Skeletal muscle tissue (tissue), 3 donors: ENCODE measurements at regions not wholly inside any gene's neighbourhood (a gene's known extent, or its start where the extent isn't known, plus 50 kb on each side); places are given as distances from the start of the nearest gene placed in this dataset.
"Not testable (repeated sequence)": the region's sequence is repeated elsewhere in the genome, so short reads cannot be mapped to it uniquely, and the experiment has no call there.

Experiments used
- H3K27ac ChIP-seq: one replicate; pipeline ENCODE4 v1.7.0; 2013; ENCODE audit warnings: mild to moderate bottlenecking, low read depth, low read length, inconsistent platforms
- H3K27me3 ChIP-seq, 3 donors: one replicate each; pipeline ENCODE4 v1.7.0; 2013; ENCODE audit warnings: low read length in 3 of 3; ENCODE audit not compliant: control insufficient read depth in 3 of 3, insufficient read depth in 3 of 3
- H3K36me3 ChIP-seq, 3 donors: one replicate each; pipeline ENCODE4 v1.7.0; 2013; ENCODE audit warnings: low read length in 3 of 3; ENCODE audit not compliant: control insufficient read depth in 3 of 3, insufficient read depth in 3 of 3
- H3K4me1 ChIP-seq, 3 donors: one replicate each; pipeline ENCODE4 v1.7.0; 2013; ENCODE audit warnings: low read length in 3 of 3, mild to moderate bottlenecking in 3 of 3; ENCODE audit not compliant: control insufficient read depth in 3 of 3, insufficient read depth in 3 of 3
- H3K4me3 ChIP-seq, 3 donors: one replicate each; pipeline ENCODE4 v1.7.0; 2013; ENCODE audit warnings: low read length in 3 of 3
- H3K9ac ChIP-seq, 3 donors: one replicate each; pipeline ENCODE4 v1.7.0; 2013; ENCODE audit warnings: low read length in 3 of 3, mild to moderate bottlenecking in 3 of 3, moderate library complexity in 2 of 3, low read depth in 1 of 3
- H3K9me3 ChIP-seq, 3 donors: one replicate each; pipeline ENCODE4 v1.7.0; 2013; ENCODE audit warnings: low read length in 3 of 3; ENCODE audit not compliant: control insufficient read depth in 3 of 3
- donor health status: Osteomylitis.

GRCh38 chr6:126657561-126658175 is 317.8 kb downstream of the CENPW start:
- H3K4me1 ChIP-seq = no peaks in the 10 kb centered on the region
- no peaks in the 10 kb centered on the region for H3K9me3 ChIP-seq
- no peaks in the 10 kb centered on the region for H3K27me3 ChIP-seq
- H3K36me3 ChIP-seq = no peaks in the 10 kb centered on the region
- H3K27ac ChIP-seq = no peak overlapping the region
- H3K9ac ChIP-seq = no peak overlapping the region
- no peak overlapping the region for H3K4me3 ChIP-seq

GRCh38 chr6:126660376-126660775 is 320.5 kb downstream of the CENPW start:
- no peaks in the 10 kb centered on the region for H3K36me3 ChIP-seq
- H3K9me3 ChIP-seq = no peaks in the 10 kb centered on the region
- no peaks in the 10 kb centered on the region for H3K27me3 ChIP-seq
- no peak overlapping the region for H3K4me3 ChIP-seq
- H3K4me1 ChIP-seq = no peaks in the 10 kb centered on the region
- H3K9ac ChIP-seq = no peak overlapping the region
- no peak overlapping the region for H3K27ac ChIP-seq

- Histone ChIP-seq H3K4me1 (no peaks in the 10 kb centered on the region), H3K27ac (no peak overlapping the region), H3K36me3 (no peaks in the 10 kb centered on the region), H3K9me3 (no peaks in the 10 kb centered on the region), H3K9ac (no peak overlapping the region), H3K27me3 (no peaks in the 10 kb centered on the region), H3K4me3 (no peak overlapping the region)
These were observed 321.7 kb downstream of the CENPW start for GRCh38 chr6:126661646-126662045.

GRCh38 chr6:126662966-126663365 is 323.1 kb downstream of the CENPW start:
- no peaks in the 10 kb centered on the region for H3K9me3 ChIP-seq
- H3K27me3 ChIP-seq = no peaks in the 10 kb centered on the region
- H3K9ac ChIP-seq = no peak overlapping the region
- H3K36me3 ChIP-seq = no peaks in the 10 kb centered on the region
- H3K4me1 ChIP-seq = no peaks in the 10 kb centered on the region
- H3K4me3 ChIP-seq = no peak overlapping the region
- H3K27ac ChIP-seq = no peak overlapping the region

GRCh38 chr6:126664271-126664670 is 324.4 kb downstream of the CENPW start:
- H3K27me3 ChIP-seq = no peaks in the 10 kb centered on the region
- no peak overlapping the region for H3K27ac ChIP-seq
- no peak overlapping the region for H3K9ac ChIP-seq
- H3K4me1 ChIP-seq = no peaks in the 10 kb centered on the region
- H3K36me3 ChIP-seq = no peaks in the 10 kb centered on the region
- H3K4me3 ChIP-seq = no peak overlapping the region
- H3K9me3 ChIP-seq = no peaks in the 10 kb centered on the region

GRCh38 chr6:126665551-126665950 is 325.6 kb downstream of the CENPW start:
- Histone ChIP-seq H3K27me3 (no peaks in the 10 kb centered on the region), H3K4me1 (no peaks in the 10 kb centered on the region), H3K9me3 (no peaks in the 10 kb centered on the region), H3K4me3 (no peak overlapping the region), H3K9ac (no peak overlapping the region), H3K27ac (no peak overlapping the region), H3K36me3 (no peaks in the 10 kb centered on the region)

GRCh38 chr6:126667071-126667470 is 327.2 kb downstream of the CENPW start:
- Histone ChIP-seq H3K9me3 (no peaks in the 10 kb centered on the region), H3K9ac (no peak overlapping the region), H3K4me1 (no peaks in the 10 kb centered on the region), H3K27ac (no peak overlapping the region), H3K36me3 (no peaks in the 10 kb centered on the region), H3K27me3 (no peaks in the 10 kb centered on the region), H3K4me3 (no peak overlapping the region)

- no peaks in the 10 kb centered on the region for H3K9me3 ChIP-seq
These were observed 327.8 kb downstream of the CENPW start for GRCh38 chr6:126667728-126668127.

GRCh38 chr6:126672649-126673048 is 332.7 kb downstream of the CENPW start:
- H3K36me3 ChIP-seq = no peaks in the 10 kb centered on the region
- H3K27me3 ChIP-seq = no peaks in the 10 kb centered on the region
- no peak overlapping the region for H3K9ac ChIP-seq
- H3K27ac ChIP-seq = no peak overlapping the region
- no peaks in the 10 kb centered on the region for H3K4me1 ChIP-seq
- no peaks in the 10 kb centered on the region for H3K9me3 ChIP-seq
- H3K4me3 ChIP-seq = no peak overlapping the region

More at GRCh38 chr6:126667728-126668127, 327.8 kb downstream of the CENPW start:
- H3K4me3 ChIP-seq = no peak overlapping the region
- H3K27ac ChIP-seq = no peak overlapping the region
- no peaks in the 10 kb centered on the region for H3K4me1 ChIP-seq
- H3K36me3 ChIP-seq = no peaks in the 10 kb centered on the region
- no peaks in the 10 kb centered on the region for H3K27me3 ChIP-seq
- no peak overlapping the region for H3K9ac ChIP-seq

GRCh38 chr6:126673749-126674148 is 333.8 kb downstream of the CENPW start:
- H3K9me3 ChIP-seq, H3K36me3 ChIP-seq, H3K9ac ChIP-seq, H3K4me3 ChIP-seq, H3K27me3 ChIP-seq, H3K4me1 ChIP-seq, H3K27ac ChIP-seq: not testable (repeated sequence)

- Histone ChIP-seq H3K4me3 (no peak overlapping the region), H3K9ac (no peak overlapping the region), H3K36me3 (no peaks in the 10 kb centered on the region), H3K27ac (no peak overlapping the region), H3K4me1 (no peaks in the 10 kb centered on the region), H3K9me3 (no peaks in the 10 kb centered on the region), H3K27me3 (no peaks in the 10 kb centered on the region)
These were observed 342.5 kb downstream of the CENPW start for GRCh38 chr6:126682440-126682839.
